SJCRH30 (cell line): ENCODE measurements at regions not wholly inside any gene's neighbourhood (a gene's known extent, or its start where the extent isn't known, plus 50 kb on each side); places are given as distances from the start of the nearest gene placed in this dataset.

Experiments used
- DNase-seq, 2 experiments: peaks; one replicate each; pipeline ENCODE4 v3.0.0-alpha.2; 2015 to 2020
- H3K27ac ChIP-seq: fragments of 250-450 bp; sonication (Bioruptor Pico); 2 replicates; pipeline ENCODE4 v1.5.1; 2020; ENCODE audit warnings: mild to moderate bottlenecking, moderate library complexity
- H3K27me3 ChIP-seq: fragments of 250-450 bp; sonication (Bioruptor Pico); 2 replicates; pipeline ENCODE4 v1.5.1; 2020; ENCODE audit warnings: mild to moderate bottlenecking, moderate library complexity
- H3K36me3 ChIP-seq: fragments of 250-450 bp; sonication (Bioruptor Pico); 2 replicates; pipeline ENCODE4 v1.5.1; 2020; ENCODE audit warnings: mild to moderate bottlenecking, moderate library complexity
- H3K4me1 ChIP-seq: fragments of 250-450 bp; sonication (Bioruptor Pico); 2 replicates; pipeline ENCODE4 v1.5.1; 2020; ENCODE audit warnings: mild to moderate bottlenecking, moderate library complexity
- H3K4me3 ChIP-seq: fragments of 250-450 bp; sonication (Bioruptor Pico); 2 replicates; pipeline ENCODE4 v1.5.1; 2020; ENCODE audit warnings: mild to moderate bottlenecking, moderate library complexity
- H3K9me3 ChIP-seq: fragments of 250-450 bp; sonication (Bioruptor Pico); replicated peaks from 2 replicates; pipeline ENCODE4 v1.5.1; 2020; ENCODE audit warnings: mild to moderate bottlenecking, moderate library complexity

- H3K4me3 ChIP-seq: no peak overlapping the region
- no peak for DNase-seq
- no peaks in the 10 kb centered on the region for H3K36me3 ChIP-seq
- no peaks in the 10 kb centered on the region for H3K9me3 ChIP-seq
- no peak overlapping the region for H3K27ac ChIP-seq
- H3K4me1 ChIP-seq: no peaks in the 10 kb centered on the region
- no peaks in the 10 kb centered on the region for H3K27me3 ChIP-seq
Observed at GRCh38 chr10:131810805-131811629, 89.8 kb upstream of the PPP2R2D start.

DNA sequence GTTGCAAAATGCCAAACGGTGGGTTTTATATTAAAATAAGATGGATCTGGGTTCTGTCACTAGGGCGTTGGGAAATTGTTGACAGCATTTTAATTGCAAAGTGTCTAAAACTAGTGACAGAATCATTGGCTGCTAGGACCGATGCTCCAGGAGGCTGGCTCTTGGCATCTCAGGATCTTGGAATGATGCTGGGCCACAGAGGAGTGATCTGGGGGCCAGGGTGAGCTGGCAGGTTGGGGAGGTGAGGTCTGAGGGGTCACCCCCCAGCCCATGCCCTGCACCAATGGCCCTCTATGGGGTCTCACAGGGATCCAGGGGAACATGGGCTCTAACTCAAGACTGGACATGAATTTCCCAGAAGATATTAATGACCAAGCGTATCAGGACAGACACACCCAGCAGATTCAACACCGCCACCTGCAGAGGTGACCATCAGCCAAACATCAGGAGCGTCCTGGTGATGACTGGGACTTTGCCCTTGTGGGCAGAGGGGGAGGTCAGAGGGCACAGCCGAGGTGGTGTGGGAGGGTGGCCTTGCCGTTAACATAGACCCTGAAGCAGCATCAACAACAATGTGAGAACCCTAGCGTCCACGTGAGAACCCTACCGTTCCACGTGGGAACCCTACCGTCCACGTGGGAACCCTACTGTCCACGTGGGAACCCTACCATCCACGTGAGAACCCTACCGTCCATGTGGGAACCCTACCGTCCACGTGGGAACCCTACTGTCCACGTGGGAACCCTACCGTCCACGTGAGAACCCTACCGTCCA is 89.0 kb upstream of the PPP2R2D start:
- no peaks in the 10 kb centered on the region for H3K9me3 ChIP-seq
- no peak overlapping the region for H3K27ac ChIP-seq
- no peak for DNase-seq
- H3K4me1 ChIP-seq: no peaks in the 10 kb centered on the region
- no peaks in the 10 kb centered on the region for H3K36me3 ChIP-seq
- no peak overlapping the region for H3K4me3 ChIP-seq
- no peaks in the 10 kb centered on the region for H3K27me3 ChIP-seq

- no peaks in the 10 kb centered on the region for H3K4me1 ChIP-seq
- DNase-seq: no peak
- H3K27ac ChIP-seq: no peak overlapping the region
- H3K36me3 ChIP-seq: no peaks in the 10 kb centered on the region
- no peaks in the 10 kb centered on the region for H3K27me3 ChIP-seq
- no peak overlapping the region for H3K4me3 ChIP-seq
- H3K9me3 ChIP-seq: no peaks in the 10 kb centered on the region
Observed at GRCh38 chr10:131812736-131813604, 87.8 kb upstream of the PPP2R2D start.

GRCh38 chr10:131814567-131815265 is 86.1 kb upstream of the PPP2R2D start:
- Histone ChIP-seq H3K9me3 (no peaks in the 10 kb centered on the region), H3K27me3 (no peaks in the 10 kb centered on the region), H3K36me3 (no peaks in the 10 kb centered on the region), H3K27ac (no peak overlapping the region), H3K4me3 (no peak overlapping the region), H3K4me1 (no peaks in the 10 kb centered on the region)
- no peak for DNase-seq

- Histone ChIP-seq H3K27ac (no peak overlapping the region), H3K4me1 (no peaks in the 10 kb centered on the region), H3K4me3 (no peak overlapping the region), H3K27me3 (no peaks in the 10 kb centered on the region), H3K36me3 (no peaks in the 10 kb centered on the region), H3K9me3 (no peaks in the 10 kb centered on the region)
- no peak for DNase-seq
Observed at GRCh38 chr10:131815266-131816156, 85.3 kb upstream of the PPP2R2D start.

- Histone ChIP-seq H3K36me3 (no peaks in the 10 kb centered on the region), H3K4me3 (no peak overlapping the region), H3K4me1 (no peaks in the 10 kb centered on the region), H3K9me3 (no peaks in the 10 kb centered on the region), H3K27me3 (no peaks in the 10 kb centered on the region), H3K27ac (no peak overlapping the region)
- DNase-seq: no peak
Observed at GRCh38 chr10:131816157-131816775, 84.5 kb upstream of the PPP2R2D start.

DNA sequence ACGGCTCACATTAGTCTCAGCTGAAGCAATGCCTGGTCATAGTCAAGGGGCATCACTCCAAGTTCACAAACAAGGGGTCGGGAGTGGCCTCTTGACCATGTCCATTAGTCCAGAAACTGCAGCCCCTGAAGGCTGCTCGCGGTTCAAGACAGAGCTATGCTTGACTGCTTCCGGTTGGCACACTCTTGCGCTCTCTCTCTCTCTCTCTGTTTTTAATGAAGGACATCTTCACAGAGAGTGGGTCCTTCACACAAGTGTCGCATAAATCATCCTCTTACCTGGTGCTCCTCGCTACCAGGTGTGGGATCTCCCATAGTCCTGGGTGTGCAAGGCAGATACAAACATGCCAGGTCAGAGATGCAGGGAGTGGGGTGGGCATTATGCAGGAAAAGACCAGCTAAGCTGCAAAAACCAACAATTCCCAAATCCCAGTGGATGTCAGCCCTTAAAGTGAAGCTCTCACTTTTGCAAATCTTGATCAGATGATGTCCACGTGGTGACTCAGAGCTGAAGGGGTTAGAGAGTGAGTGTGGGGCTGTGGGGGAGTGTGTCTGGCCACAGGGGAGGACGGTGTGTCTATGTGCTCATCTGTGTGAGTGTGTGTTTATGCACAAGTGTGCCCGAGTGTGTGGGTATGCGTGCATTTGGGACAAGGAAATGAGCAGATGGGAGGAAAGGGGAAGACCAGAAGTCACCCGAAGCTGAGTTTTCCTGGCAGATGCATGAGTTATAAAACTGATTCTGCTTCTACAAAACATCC is 83.7 kb upstream of the PPP2R2D start:
- no peaks in the 10 kb centered on the region for H3K36me3 ChIP-seq
- no peaks in the 10 kb centered on the region for H3K4me1 ChIP-seq
- H3K4me3 ChIP-seq: no peak overlapping the region
- DNase-seq: no peak
- no peak overlapping the region for H3K27ac ChIP-seq
- H3K27me3 ChIP-seq: no peaks in the 10 kb centered on the region
- H3K9me3 ChIP-seq: no peaks in the 10 kb centered on the region

DNA sequence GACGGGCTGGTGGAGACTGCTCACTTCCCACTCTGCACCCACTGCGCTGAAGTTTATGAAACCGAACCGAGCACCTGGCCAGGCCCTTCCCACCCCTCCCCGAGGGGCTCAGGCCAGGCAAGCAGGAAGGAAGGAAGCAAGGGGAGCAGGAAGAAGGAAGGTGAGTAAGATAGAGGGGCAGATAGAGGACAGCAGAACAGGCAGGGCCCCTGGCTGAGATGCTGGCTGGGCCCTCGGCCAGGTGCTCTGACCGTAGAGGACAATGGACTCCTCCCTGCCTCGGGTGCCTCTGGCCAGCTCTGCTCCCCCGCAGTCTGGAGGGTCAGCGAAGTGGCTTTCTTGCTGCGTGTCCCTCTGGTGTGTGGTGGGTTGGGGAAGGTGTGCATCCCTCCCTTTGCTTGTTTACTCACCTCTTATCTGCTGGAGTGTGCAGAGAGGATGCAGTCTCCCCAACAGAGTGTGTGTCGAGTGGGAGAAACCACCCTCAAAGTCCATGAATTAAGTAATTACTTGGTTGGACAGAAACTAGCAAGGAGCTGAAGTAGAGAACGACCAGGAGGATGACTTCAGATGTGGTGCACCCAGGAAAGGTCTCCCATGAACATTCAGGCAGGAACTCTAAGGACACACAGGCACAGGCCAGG is 82.8 kb upstream of the PPP2R2D start:
- H3K4me3 ChIP-seq: no peak overlapping the region
- DNase-seq: no peak
- no peaks in the 10 kb centered on the region for H3K9me3 ChIP-seq
- H3K27me3 ChIP-seq: no peaks in the 10 kb centered on the region
- H3K36me3 ChIP-seq: no peaks in the 10 kb centered on the region
- no peaks in the 10 kb centered on the region for H3K4me1 ChIP-seq
- H3K27ac ChIP-seq: no peak overlapping the region

DNA sequence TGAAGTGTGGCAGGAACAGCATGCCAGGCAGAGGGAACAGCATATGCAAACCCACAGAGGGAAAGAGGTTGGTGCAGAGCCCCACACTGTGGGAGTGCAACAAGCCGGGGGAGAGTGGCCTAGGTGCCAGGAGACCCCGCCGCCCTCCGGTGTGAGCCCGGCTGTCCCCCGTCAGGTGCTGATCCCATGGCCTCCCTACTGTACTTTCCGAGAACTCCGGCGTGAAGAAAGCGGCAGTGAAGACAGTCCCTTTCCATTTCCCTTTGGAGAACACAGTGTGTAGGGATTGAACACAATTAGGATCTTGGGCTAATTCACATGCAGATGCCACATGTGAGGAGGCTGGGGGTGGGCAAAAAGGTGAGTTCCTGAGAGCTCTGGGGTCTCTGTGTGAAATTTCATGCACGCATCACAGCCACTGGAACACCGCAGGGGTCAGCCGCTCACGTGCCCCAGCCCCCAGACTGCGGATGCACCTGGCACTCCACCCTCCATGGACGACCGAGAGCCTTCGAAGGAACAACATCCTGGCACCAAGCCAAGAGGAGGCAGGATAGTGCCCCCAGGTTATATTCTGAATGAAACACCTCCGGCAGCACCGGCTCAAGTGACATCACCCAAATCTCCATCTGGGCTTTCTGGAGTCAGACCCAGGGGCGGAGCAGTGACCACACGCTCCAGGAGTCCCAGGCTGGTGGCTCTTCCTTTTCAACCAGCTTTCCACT is 82.1 kb upstream of the PPP2R2D start:
- no peaks in the 10 kb centered on the region for H3K4me1 ChIP-seq
- no peak for DNase-seq
- no peaks in the 10 kb centered on the region for H3K9me3 ChIP-seq
- no peak overlapping the region for H3K27ac ChIP-seq
- H3K4me3 ChIP-seq: no peak overlapping the region
- no peaks in the 10 kb centered on the region for H3K27me3 ChIP-seq
- H3K36me3 ChIP-seq: no peaks in the 10 kb centered on the region

- no peak overlapping the region for H3K4me3 ChIP-seq
Observed at GRCh38 chr10:131819241-131820072, 81.4 kb upstream of the PPP2R2D start.

GRCh38 chr10:131820626-131821025 is 80.2 kb upstream of the PPP2R2D start:
- Histone ChIP-seq H3K36me3 (no peaks in the 10 kb centered on the region), H3K27me3 (no peaks in the 10 kb centered on the region), H3K27ac (no peak overlapping the region), H3K4me1 (no peaks in the 10 kb centered on the region), H3K4me3 (no peak overlapping the region), H3K9me3 (no peaks in the 10 kb centered on the region)
- DNase-seq: no peak

More at GRCh38 chr10:131819241-131820072, 81.4 kb upstream of the PPP2R2D start:
- Histone ChIP-seq H3K36me3 (no peaks in the 10 kb centered on the region), H3K9me3 (no peaks in the 10 kb centered on the region), H3K27me3 (no peaks in the 10 kb centered on the region), H3K27ac (no peak overlapping the region), H3K4me1 (no peaks in the 10 kb centered on the region)
- no peak for DNase-seq
